Fibroblast of lung (primary cell): ENCODE measurements at regions not wholly inside any gene's neighbourhood (a gene's known extent, or its start where the extent isn't known, plus 50 kb on each side); places are given as distances from the start of the nearest gene placed in this dataset.

Experiments
- EZH2 ChIP-seq: IDR thresholded peaks from 2 replicates; pipeline ENCODE4 v1.5.1; 2012; ENCODE audit warnings: low read length, control low read depth, mild to moderate bottlenecking; ENCODE audit errors: missing control alignments
- TF ChIP-seq, protein P1 (sequence below), 2 donors: IDR thresholded peaks in 1 of 2; conservative IDR thresholded peaks in 1 of 2; 1 replicate in 1 of 2; 2 replicates in 1 of 2; pipeline ENCODE4 v1.5.1; 2011 to 2012; ENCODE audit warnings: low read length in 2 of 2, control low read depth in 1 of 2, inconsistent platforms in 1 of 2, low read depth in 1 of 2, mild to moderate bottlenecking in 1 of 2

DNA sequence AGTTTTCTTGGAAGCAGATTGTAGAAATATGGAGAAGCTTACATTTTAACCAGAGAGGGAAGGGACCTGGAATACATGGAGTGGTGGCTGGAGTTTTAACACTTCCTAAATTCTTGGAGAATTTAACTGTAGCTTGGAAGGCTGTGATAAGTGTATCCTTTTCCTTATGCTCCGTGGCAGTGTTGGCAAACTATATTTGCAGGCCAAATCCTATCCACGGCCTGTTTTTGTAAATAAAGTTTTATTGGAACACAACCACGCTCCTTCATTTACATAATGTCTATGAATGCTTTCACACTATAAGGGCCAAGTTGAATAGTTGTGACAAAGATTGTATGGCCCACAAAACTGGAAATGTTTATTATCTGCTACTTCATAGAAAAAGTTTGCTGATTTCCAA is 110.6 kb upstream of the MIR17HG start:
- TF ChIP-seq EZH2, result no peak
- TF ChIP-seq, protein P1, sequence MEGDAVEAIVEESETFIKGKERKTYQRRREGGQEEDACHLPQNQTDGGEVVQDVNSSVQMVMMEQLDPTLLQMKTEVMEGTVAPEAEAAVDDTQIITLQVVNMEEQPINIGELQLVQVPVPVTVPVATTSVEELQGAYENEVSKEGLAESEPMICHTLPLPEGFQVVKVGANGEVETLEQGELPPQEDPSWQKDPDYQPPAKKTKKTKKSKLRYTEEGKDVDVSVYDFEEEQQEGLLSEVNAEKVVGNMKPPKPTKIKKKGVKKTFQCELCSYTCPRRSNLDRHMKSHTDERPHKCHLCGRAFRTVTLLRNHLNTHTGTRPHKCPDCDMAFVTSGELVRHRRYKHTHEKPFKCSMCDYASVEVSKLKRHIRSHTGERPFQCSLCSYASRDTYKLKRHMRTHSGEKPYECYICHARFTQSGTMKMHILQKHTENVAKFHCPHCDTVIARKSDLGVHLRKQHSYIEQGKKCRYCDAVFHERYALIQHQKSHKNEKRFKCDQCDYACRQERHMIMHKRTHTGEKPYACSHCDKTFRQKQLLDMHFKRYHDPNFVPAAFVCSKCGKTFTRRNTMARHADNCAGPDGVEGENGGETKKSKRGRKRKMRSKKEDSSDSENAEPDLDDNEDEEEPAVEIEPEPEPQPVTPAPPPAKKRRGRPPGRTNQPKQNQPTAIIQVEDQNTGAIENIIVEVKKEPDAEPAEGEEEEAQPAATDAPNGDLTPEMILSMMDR (conservative IDR thresholded peaks at IDR 0.05 in 1 of 2, IDR thresholded peaks at IDR 0.05 in 1 of 2; ENCODE audit: low read depth in 1 of 2, low read length in 2 of 2), result no peak
